Raji (cell line): ENCODE measurements at regions not wholly inside any gene's neighbourhood (a gene's known extent, or its start where the extent isn't known, plus 50 kb on each side); places are given as distances from the start of the nearest gene placed in this dataset.

Experiments used
- POLR2A ChIP-seq: IDR thresholded peaks from 2 replicates; pipeline ENCODE4 v1.6.1; 2011; ENCODE audit warnings: low read depth, low read length, control low read depth; ENCODE audit not compliant: insufficient read depth

DNA sequence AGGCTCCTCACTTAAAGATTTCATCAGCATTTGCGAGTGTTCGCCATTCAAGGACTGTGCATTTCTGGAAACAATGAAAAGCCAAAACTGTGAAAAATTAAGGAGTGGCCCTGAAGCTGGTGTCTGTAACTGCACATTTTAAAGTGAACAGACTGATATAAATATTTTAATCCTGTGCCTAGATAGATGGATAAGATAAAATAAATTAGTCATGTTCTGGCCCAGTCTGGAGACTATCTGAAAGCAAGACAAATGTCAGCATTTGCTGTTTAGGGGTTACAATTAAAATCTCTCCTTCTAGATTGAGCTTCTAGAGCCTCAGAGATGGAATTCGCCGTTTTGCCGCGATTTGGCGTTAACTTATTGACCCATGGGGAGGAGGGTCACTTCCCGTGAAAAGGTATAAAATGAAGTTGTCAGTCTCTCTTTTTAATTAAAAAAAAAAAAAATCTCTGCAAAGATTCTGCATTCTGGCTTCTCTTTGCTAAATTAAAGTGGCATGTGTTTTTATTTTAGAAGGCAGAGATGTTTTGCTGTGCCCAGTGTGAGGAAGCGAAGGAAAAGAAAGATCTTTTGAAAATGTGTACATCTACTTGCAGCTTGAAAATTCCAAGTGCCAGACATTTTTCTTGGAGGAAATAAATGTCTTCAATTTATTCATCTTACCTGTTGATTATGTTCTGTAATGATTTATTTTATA lies 79.7 kb upstream of the WNT7B start:
- no peak for TF ChIP-seq POLR2A

DNA sequence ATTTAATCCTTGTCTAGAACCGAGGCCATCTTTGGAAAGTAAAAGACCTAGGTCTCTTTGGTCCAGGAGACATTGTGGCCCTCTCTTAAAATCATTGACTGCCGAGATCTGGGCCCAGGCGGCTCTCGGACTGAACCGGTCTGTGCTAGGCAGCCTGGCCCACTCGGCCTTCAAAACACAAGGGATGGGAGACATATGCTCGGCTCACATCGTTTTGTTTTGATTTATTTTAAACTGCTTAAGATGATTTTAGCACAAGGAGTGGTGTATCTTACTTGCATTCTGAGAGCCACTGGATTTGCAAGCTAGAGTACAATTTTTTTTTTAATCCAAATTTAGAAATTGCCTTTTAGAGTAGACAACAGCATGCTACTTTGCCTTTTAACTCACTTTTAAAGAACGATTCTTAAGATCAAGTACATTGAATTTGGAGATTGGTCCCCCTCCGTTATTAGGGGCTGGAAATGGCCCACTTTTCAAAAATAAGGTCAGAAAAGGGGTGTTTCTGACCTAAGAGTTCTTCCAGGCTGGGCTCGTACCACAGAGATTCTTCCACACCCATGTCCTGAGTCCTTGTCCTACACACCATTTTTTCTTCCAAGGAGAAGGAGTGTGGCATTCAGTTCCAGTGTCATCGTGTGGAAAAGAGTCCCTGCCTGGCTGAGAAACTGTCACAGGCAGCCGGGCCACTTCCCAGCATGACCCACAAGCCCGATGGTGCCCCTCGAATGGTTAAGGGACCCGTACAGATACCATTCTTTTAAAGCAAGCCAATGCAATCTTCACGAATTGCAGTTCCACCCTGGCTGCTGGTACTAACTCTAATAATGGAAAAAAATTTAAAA lies 80.5 kb upstream of the WNT7B start:
- no peak for TF ChIP-seq POLR2A

DNA sequence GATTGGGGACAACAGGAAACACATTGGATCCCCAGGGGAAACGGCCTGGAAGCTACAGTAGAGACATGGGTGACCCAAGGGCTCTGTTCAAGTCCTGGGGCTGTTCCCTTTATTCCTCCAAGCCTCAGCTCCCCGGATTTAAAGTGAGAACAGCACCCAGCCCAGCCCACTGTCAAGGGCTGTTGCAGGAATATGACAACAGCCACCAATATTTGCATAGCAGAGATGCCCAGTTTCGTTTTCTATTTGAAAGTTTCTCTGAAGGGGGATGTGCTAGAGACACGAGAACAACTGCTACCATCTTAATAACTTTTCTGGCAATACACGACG lies 81.1 kb upstream of the WNT7B start:
- peak; percentile 75 for TF ChIP-seq POLR2A

DNA sequence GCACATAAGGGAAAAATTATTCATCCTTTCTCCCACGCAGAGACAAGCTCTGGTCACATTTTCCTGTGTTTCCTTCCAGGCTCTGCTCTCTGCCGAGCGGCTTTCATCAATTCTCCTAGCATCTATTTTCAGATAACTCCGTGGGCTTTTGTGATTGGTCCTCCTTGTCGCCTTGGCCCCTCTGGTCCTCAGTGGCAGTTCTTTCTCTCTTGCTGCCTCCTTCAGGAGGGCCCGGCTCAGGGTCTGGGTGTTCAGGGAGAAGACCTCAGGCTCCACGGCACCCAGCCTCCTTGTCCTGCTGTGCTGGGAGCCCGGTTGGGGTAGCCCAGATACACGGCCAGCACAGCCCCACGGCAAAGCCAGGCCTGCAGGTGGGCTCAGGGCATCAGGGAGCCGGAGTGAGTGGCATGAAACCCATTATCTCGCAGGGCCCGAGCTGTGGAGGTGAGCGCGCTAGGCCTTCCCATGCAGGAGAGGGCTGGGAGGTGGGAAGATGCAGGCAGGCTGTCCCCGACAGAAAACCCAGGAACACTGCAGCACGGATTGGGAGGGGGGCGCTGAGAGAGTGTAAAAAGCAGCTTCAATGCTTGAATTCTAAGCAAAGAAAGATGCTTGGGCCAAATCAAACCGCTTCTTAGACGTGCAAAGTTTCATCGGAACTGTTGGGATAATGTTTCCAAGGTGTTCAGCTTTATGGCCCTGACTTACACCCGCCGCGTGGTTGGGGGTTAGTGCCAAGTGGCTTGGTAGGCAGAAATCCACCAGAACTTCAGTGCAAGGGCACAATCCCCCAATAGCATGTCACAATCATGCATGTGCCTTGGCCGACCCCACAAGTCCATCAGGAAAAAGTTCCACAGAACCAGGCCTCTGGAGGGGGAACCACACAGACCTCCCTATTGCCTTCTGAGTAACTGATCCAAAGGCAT lies 81.9 kb upstream of the WNT7B start:
- TF ChIP-seq POLR2A: no peak

DNA sequence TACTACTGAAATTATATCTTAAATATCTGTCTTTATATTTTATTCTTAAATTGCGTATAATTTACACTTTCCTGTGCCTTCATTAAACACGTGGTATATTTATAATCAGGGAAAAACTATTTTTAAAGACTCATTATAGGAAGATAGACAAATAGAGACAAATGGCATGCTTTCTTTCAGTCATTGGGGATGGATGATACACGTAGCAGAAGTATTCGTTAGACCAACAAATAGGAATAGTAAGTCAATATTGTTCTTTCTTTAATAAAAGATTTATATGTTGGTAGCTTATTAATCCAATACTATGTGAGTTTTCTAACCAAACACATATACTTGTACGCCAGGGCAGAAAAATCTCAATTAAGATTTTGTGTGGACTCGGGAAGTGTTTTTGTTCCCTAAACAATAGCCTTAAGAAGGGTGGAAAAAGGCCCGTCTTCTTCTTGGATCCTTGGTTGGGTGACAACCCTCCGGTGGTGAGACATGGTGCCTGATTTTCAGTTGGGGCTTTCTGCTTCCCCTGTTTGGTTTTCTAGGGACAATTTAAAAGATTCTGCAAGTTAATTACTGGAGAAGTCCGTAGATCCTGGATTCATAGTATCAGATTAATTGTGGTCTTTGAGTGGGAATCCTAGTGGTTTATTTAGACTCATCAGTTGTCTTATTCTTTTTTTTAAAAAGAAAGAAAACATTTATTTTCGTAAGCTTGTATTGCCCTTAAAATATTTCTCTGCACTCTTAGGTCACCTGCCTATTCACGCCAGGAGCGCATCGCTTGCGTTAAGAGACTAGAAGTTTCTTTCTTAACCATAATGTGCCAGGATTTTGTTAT lies 83.5 kb upstream of the WNT7B start:
- no peak for TF ChIP-seq POLR2A

DNA sequence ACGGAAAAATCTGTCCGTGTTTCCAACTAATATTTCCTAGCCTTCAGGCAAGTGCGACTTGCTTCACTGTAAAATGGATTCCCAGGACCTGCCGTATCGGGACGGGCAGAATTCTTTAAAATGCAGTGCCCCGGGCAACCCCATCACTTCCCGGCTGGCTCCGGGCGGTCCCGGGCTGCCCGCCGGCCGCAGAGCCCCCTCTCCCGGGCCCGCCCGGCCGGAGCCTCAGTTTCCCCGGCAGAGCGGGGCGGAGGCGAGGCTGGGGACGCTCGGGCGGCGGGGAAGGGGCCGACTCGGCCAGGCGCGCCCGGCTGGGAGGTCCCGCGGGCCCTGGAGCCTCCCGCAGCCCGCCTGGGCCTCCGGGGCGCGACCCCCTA lies 84.2 kb upstream of the WNT7B start:
- TF ChIP-seq POLR2A: no peak

DNA sequence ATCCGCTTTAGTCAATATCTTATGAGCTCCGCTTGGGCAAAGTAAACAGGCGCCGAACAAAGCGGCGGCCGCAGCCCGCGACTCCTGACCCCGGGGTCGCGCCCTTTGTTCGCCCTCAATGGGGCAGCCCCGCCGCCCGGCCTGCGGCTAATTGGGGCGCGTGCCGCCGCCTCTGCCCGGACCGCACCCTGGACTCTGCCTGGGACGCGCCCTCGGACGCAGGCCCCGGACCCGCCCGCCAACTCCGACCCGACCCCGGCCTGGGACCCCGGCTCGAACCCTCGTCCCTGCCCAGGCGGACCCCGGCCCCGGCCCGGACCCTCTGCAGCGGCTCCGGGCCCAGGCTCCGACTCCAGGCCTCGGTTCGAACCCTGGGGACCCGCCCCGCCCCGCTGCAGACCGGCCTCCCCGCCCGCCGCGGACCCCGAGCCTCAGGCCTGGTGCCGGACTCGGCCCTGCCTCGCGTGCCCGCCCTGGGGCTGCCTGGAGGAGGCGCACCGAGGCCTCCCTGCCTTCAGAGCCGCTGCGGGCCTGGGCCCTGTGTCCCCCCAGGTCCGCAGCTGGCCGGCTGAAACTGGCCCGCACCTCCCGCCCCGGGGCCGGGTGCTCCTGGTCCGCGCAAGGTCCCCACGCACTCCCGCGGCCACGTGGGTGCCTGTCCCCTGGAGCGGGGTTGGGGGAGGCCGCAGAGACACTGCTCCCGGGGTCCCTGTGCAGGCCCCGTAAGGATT lies 84.7 kb upstream of the WNT7B start:
- no peak for TF ChIP-seq POLR2A

DNA sequence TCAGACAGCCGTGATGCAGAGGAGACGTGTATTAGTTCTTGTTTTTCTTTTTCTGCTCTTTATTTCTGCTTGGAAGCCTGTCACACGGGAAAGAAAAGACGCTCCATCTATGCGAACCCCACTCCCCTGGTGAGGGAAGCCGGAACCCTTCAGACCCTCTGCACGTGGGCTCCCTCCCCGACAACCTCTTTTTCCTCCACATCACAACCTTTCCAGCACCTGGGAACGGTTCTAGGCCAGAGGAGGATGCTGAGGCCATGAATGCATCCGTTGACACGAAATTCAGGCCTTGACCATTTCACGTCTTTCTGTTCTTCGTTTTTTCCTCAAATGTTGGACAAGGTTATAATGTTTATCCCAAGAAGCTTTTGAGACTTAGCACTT lies 85.3 kb upstream of the WNT7B start:
- TF ChIP-seq POLR2A: no peak

DNA sequence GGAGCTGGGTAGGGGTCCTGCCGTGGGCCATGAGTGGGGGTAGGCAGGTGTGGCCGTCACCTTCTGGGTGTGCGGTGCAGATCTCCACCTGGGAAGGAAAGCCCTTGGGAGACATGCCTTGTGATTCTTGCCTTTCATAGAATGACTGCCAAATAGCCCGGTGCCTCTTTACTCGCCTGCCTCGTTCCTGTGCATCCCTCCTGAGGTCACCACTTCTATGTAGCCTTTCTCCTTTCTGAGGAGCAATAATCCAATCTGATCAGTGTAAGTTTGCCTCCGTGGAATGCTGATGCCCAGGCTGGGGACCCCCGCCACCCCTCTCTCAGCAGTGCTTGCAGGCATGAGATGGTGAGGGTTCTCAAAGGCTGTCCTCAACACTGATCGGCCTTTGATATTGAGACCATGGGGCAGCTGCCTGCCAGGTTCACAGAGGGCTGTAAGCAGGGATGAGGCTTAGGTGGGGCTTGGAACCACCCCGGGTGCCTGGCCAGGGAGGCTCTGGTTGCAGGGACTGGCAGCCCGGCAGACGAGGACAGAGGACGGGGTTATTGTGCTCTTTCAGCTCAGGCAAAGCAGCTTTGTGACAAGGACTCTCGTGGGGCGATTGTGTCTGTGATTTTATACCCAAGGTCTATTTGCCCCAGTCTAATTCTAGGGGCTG lies 86.1 kb upstream of the WNT7B start:
- no peak for TF ChIP-seq POLR2A

DNA sequence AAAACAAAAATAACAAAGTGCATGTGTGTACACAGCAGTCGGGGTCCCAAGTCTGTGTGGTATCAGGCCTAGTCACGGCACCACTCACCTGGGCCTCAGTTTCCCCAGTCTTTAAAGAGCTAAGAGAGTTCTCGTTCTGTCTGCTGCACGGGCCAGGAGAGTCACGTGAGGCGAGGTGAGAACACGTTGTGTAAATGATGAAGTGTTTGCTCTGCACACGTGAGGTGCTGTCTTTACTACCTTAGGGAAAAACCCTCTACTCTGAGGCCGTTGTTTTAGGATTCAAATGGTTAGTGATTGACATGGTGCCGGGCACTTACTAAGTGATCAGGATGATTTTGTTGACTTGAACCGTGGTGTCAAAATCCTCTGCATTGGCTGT lies 86.5 kb upstream of the PPARA start:
- TF ChIP-seq POLR2A: no peak

DNA sequence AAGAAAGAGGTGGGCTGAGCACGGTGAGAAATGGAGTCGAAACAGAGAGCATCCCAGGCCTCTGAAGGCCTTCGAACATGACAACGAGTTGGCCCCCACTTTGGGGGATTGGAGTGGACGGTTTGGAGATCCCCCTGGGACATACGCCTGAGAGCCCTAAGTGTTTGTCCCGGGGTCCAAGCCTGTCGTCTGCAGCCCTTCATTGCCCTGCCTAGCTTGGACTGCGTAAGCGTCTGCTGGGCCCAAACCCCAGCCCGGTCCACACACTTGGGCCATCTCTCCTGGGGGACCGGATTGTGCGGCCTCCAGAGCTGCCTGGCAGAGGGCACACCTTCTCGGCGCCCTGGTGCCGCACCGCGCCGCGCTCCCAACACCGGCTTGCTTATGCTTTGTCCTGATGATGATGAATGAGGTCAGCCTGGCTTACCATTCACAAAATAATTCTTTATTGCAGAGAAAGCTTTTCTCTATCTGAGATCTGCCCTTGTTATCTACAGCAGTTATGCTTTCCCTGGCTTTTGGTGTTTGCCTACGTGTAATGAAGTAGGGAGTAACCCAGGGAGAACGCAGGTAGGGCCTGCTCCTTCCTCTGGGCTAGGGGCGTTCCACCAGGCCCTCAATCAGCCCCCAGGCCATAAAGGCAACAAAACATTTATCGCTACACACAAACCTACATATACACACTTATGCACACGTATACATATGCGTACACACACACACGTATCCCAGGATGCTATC lies 85.9 kb upstream of the PPARA start:
- no peak for TF ChIP-seq POLR2A

DNA sequence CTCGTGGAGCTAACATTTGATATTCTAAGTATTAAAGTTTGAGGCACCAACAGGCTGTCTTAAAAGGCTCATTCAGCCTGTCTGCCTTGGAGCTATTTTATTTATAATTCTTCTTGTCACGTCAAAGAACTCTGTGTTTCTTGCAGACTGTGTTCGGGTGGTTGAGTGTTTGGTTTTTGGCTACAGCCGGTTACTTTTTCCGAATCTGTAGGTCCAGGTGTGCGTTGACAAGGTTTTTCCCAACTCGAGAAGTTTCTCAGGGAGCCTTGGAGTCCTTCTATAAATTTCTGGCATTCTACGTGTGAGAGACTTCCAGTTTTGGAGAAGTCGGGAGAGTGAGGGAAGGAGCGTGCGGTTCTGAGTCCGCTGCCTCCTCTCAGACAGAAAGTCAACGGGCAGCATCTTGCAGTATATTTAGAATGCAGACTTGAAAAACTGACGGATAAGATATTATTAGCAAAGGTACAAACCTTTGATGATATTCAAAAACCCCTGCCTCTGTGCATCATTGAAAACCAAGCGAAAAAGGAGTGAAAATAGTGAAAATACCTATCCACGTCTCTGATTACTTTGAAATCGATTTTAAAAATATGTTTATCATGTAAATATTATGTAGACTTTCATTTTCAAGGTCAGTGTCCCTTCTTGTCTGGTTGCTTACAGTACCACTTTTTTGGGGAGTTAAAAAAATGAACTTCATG lies 85.2 kb upstream of the PPARA start:
- no peak for TF ChIP-seq POLR2A
